HG03575 (cell line): ENCODE measurements at regions not wholly inside any gene's neighbourhood (a gene's known extent, or its start where the extent isn't known, plus 50 kb on each side); places are given as distances from the start of the nearest gene placed in this dataset.

Experiments used
- ATAC-seq: cut with Tn5 transposase; IDR thresholded peaks from one replicate; pipeline ENCODE4 v1.9.1; 2021; ENCODE audit not compliant: unreplicated experiment, insufficient number of reproducible peaks, low FRiP score; ENCODE audit errors: extremely low read depth

DNA sequence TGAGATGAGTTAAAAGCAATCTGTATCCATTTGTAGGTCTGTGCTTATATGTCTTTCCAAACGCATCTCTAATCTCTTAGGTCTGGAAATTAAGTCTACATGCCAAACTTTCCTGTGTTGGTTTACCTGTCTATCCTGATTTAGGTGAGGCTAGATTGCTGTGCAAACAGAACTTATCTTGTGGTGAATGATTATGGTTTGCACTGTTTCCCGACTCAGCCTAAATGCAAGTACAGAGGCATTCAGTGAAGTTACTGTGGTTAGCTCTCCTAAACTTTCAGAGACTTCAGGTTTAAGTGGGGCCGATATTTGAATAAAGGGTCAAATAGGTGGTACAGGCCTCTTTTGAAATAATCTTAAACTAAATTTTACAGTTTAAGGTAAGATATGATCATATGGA lies 103.5 kb downstream of the ICOS start:
- ATAC-seq, result no peak

DNA sequence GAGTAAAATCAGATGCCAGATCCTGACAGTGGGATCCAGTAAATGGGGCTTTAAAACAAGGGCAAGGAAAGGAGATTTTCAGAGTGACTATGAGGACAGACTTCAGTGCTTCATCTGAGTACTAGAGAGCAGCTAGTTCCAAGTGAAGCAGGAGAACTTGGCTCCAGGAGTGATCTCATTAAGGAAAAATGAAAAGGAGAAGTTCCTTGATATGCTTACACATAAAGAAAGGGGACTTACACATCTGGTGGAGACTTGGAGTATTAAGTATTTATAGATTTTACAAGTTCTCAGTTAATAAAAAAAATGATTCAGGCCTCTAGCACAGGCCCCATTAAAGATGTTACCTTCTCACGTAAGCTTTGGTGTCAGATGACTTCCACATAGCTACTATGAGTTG lies 105.8 kb downstream of the ICOS start:
- ATAC-seq, result no peak

DNA sequence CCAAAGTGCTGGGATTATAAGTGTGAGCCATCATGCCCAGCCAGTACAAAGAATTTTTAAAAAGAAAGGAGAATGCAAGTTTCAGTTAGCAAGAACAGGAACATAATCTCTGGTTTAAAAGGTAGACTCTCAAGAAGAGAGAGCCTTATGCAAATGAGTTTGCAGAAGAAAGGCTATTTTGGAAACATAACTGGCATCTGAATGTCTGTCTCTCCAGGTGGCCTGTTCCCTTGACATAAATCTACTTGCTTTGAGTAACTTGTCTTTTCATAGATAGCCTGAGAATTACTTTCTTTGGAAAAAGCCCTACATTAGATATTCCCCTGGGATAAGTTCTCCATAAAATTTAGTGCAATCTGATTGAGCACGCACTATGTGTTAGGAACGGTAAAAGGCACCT lies 109.6 kb downstream of the ICOS start:
- no peak for ATAC-seq

DNA sequence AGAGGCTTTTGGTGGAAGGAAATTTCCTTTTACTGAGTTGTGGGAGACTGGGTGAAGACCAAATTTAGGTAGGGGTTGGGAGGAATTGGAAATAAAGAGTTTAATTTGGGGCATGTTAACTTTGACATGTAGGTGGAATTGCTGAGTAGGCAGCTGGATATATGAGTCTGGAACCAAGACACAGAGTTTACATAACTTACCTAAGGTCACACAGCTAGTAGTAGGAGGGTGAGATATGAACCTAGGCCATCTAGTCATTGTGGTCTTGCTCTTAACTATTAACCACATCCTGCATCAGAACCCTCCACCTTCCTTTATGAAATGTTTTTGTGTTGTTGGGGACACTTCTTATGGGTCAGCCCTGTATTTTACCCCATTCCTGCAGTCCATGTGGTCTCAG lies 113.1 kb downstream of the ICOS start:
- no peak for ATAC-seq

DNA sequence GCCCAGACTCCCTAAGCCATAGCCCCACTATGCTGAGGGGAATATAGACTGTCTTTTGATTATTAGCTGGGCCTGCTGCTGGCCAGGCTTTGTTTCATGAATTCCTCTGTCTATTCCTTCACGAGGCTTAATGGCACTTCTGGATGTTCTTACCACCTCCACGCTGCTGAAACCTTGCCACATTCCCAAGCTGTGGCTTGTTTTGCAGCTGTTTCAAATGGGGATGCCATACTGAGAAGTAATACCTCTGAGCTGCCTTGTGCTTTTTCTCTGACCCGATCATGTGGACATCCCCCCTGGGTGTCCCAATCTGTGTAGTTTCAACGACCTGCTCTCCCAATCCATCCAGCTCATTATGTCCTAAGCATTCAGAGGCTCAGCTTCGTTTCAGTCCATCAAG lies 114.1 kb downstream of the ICOS start:
- no peak for ATAC-seq

DNA sequence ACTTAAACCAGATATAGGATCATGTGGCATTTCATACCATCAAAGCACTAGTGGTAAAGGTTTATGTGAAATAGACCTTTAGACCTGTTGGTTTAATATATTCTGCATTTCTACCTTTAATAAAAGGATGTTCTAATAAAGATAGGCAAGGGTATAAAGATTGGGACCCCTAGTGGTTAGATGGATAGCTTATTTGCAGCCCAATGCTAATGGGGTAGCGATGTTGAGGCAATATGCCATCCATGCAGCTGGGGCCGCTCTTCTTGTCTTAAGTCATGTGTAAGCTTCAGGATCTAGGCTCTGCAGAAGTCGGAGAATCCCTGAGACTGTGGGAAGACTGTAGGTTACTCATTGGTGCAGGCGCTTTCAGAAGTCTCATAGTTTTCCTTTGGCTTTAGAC lies 114.9 kb downstream of the ICOS start:
- ATAC-seq, result no peak

DNA sequence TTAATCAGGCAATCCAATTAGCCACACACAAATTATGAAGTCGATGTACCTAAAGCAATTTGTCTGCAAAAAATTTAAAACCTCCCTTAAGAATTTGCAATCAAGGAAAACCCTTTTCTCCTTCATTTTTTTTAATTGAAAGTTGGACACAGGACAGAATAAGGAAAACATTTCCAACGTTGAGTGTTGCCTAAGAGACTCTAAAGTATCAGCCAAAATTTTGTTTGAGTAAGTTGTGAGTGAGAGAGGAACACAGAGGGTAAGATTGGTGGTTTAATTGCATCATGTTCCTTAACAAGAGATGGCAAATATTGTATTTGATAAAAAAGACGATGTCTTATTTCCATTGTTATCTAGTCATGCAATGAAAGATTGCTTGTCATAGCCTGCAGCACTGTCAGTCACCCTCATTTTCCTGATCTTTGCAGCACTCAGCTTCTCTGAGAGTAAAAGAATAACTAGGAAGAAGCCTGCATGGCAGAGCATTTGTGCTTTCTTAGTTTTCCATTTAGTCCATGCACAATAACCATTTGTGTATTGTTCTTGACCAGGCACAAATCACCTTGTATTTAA lies 115.5 kb downstream of the ICOS start:
- ATAC-seq, result no peak

DNA sequence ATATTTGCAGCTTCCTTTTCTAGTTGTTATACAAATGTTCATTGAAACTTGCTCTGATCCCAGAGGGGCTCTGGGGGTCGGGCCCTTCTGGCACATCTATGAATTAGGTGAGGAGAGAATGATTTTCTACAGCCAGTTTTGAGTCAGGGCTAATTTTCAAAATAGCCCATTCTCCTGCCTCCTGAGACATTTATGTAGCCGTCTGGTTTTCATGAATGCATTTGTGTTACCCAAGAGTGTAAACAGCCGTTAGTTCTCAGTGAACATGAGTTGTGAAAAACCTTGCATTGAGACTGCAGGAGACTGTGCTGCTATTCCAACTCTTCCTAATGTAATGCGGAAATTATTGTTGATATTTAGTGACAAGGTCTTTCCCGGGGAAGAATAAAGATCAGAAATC lies 122.5 kb downstream of the ICOS start:
- no peak for ATAC-seq

DNA sequence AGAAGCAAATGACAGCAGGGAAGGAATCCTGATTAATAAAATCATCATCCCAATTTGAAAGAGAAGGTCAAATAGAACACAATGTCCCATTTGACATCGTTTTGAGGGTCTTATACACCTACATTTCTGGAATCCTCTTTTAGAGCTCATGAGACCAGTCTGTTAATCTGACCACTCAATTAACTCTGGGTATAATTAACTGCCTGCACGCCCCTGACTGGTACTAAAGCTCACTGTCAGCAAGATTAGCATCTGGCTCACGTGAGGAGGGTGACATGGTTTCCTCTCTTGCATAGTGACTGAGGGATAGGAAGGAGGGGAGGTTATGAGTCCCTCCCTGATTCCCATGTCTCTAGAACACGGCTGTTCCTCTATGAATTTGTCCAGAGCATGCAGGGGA lies 124.3 kb downstream of the ICOS start:
- ATAC-seq, result no peak

DNA sequence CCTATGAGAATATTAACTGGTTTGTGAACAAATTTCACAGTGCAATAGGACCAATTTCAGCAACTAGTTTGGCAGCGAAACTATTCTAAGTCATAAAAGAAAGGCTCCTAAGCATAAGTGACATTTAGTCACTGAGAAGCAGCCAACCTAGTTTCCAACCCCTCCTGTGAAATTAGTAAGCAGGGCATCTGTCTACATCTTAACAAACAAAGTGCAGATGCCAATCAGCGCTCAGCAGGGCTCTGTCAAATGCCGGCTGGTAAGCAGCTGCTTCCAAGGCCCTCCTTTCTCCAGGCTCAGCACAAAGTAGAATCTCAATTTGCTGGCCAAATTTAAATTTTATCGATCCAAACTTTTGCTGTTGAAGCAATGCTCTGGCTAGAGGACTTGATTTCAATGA lies 124.7 kb downstream of the ICOS start:
- ATAC-seq, result no peak

DNA sequence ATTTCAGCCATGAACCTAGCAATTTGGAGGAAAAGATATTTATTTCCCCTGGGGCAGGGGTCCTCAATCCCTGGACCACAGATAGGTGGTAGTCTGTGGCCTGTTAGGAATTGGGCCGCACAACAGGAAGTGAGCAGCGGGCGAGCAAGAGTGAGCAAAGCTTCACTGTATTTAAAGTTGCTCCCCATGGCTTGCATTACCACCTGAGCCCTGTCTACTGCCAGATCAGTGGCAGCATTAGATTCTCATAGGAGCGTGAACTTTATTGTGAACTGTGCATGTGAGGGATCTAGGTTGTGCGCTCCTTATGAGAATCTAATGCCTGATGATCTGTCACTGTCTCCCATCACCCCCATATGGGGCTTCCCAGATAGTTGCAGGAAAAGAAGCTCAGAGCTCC lies 127.6 kb downstream of the ICOS start:
- no peak for ATAC-seq

DNA sequence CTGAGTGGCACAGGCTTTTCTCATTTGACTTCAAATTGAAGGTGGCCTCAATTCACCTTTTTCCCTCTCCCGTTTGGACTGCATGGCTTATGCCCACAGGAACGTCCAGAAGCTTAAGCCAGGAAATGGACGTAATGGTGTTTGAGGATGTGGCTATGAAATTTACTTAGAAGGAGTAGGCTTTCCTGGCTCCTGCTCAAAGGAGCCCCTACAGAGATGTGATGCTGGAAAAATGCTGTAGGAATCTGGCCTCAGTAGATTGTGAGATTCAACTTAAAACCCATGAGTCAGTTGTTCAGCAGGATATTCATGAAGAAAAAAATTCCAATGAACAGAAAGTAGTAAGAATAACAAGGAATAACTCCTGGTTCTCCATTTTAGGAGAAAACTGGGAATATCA lies 129.0 kb downstream of the ICOS start:
- no peak for ATAC-seq

DNA sequence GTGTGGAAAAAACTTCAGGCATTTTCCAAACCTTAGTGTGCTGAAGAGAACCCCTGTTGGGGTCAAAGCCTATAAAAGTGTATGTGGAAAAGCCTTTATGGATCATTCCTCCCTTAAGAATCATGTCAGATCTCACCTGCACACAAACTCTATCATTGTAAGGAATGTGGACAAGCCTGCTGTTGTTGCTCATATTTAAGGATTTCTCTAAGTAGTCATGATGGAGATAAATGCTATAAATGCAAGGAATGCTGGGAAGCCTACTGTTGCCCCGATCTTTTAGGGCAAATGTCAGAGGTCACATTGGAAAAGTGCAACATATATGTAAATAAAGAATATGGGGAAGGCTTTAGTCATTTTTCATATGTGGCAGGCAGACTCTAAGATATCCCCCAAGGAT lies 129.5 kb downstream of the ICOS start:
- ATAC-seq, result no peak

DNA sequence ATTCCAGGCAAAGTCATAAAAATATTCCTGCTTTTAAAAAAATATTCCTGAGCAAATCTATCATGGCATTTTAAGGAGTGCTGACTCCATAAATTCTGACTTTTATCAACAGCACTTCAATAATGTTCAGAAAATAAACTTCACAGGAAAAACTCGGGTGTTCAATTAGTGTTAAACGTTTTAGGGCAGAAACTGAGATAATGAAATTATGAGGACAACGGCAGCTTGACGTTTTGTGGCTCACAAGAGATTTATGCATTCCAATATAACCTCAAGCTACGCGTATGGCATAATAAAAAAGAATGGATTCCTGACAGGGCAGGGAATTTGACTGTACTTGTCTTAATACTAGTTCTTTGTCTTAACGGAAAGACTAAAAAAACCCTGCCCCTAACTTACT lies 133.2 kb downstream of the ICOS start:
- no peak for ATAC-seq

DNA sequence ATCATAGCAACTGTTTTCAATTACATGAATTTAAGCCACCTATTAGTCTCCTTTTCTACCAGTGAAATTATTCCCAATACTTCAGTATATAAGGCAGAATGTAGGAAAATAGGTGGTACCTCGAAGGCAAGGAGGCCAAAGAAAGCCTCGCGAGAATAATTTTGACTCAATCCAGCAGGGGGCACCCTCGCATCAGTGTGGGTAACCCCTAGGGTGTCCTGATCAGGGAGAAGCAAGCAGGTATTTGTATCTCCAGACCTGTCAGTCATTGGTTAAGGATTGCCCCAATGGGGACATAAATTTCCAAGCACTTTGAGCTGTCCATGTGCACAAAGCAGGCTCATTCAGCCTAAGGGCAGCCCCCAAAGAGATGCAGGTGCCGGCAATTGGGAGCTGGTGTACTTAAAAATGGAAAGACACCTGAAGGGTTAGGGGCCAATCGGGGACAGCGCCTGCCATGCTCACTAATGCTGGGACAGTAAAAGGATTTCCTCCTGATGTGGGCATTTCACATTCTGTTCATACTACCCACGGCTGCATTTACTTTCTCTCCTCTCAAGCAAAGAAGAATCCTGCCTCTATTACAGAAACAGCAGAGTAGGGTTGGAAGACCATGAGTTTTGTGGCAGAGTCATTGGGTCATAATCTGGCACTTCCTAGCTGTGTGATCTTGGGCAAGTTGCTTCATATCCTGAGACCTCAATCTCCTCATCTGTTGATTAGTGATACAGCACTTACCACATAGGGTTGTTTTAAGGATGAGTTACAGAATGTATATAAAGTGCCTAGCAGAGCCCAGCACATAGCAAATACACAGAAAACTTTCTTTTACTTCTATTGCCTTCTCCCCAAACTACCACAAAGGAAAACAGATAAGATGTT lies 136.1 kb downstream of the ICOS start:
- no peak for ATAC-seq

DNA sequence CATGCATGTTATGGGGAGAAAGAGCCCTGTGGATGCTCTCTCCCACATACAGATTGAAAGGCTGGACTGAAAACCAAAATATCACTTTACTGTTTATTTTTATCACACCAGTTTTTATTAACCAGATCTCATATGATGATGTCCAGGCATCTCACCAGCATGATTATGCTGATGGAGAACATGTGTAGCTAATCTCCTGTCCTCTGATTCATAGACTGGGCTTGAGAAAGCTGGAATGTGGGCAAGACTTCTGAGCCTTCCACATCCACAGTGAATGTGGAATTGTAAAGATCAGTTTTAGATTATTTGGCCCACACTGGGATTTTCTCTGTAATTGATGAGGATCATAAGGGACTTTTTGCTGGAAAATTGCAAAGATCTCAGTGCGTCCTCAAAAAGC lies 137.9 kb downstream of the ICOS start:
- no peak for ATAC-seq

DNA sequence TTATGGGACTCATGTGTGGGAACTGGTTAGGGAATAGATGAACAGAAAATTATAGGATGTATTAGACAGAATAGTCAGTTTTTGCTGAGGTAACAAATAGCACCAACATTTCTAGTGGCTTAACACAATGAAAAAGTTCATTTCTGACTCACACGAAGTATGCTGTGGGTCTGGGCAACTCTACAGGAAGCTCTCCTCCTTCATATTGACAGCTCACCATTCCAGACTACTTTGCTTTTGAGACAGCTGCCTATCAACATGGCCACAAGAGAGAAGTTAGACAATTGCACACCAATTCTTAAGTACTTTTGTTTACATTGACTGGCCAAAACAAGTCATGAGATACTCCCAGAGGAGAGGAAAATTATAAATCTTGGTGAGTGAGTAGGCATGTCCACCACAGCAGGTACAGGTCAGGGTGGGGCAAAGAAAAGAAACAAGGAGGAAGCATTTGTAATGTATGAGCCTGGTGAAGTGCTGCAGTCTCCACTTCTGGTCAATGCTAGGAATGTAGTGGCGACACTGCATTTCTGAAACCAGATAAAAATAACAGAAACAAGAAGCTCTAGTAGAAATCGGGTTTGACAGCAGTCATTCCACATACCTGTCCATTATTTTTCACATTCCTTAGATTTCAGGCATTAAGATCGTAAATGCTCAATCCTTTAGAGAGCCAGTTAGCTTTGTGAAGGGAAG lies 141.6 kb downstream of the ICOS start:
- ATAC-seq, result no peak

DNA sequence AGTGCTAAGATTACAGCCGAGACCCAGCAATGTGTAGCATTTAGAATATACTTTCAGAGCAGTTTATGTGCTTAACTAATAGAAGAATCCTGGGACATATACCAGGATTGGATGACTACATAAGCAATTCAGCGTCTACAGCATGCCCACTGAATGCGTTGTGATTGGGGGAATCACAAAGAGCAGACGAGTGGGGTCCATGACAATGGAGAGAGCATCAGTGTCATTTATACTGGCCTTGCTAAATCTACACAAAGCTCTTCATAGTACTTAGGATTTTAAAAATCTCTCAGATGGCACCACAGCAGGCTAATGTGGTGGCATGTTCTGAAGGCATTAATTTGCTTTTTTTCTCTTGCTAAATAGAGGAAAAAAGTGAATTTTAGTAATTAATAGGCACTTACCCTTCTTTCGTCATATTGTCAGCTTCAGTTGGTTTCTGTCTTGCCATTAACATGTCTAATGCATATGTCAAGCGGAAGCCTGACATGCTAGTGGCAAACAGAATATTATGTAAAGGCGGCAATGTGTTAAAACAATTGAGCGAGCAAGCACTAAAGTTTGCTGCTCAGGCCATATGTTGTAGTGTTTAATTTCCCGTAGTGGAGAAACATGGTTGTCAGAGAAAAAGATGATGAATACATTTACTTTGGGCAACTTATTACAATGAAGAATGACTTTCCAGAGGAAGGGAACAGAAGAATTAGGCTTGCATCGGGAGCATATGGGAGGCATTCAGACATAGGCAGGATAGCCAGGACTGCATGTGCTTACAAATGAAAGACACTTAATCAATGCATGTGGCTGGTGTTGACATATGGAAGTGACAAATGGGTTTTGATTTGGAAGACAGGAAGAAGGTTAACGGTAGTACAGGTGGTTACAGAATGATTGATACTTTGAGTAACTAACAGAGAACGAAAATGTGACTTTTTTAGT lies 145.2 kb downstream of the ICOS start:
- ATAC-seq, result no peak

DNA sequence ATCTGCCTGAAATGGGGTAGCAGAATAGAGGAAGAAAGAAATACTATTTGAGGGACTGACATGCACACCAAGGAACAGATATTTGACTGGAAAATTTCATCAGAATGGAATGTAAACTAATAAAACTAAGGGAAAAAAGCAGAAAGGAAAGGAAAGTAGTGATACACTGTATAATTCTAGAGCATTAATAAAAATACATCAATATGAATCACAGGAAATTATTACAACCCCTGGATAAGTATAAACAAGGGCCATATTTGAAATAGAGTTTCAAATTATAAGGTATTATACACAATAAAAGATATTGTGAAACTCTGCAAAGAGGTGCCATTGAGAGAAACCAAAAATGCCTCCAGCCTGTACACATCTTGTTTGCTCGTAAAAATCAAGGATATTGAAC lies 149.6 kb downstream of the ICOS start:
- no peak for ATAC-seq
